ENCODE measurements at regions not wholly inside any gene's neighbourhood (a gene's known extent, or its start where the extent isn't known, plus 50 kb on each side); places are given as distances from the start of the nearest gene placed in this dataset.

DNA sequence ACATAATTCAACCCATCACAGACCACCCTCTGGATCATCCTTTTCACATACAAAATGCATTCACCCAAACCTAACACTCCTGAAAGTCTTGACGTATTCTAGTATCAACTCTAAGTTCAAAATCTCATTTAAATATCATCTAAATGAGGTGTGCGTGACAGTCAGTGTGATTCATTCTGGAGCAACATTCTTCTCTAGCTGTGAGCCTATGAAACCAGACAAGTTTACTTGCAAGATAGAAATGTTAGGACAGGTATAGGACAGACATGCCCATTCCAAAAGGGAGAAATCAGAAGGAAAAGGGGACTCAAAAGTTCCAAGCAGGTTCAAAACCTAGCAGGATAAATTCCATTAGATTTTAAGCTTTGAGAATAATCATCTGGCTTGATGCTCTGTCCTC is 329.7 kb downstream of the CD83 start:
- Histone ChIP-seq H3K27ac (no peak overlapping the region), H2AFZ (no peak overlapping the region), H3K9me3 (ENCODE audit: low read depth) (no peaks in the 10 kb centered on the region), H3K36me3 (replicated peaks; ENCODE audit: insufficient read depth, low read depth) (no peaks in the 10 kb centered on the region), H3K4me3 (no peak overlapping the region), H3K4me2 (no peak overlapping the region), H3K27me3 (no peaks in the 10 kb centered on the region), H3K9me2 (replicated peaks; ENCODE audit: insufficient read depth) (no peaks in the 10 kb centered on the region), H3K4me1 (ENCODE audit: insufficient read depth) (peaks cover 8% of the 10 kb centered on the region), H4K20me1 (ENCODE audit: insufficient read depth, poor library complexity, severe bottlenecking) (no peaks in the 10 kb centered on the region), H3K79me2 (no peaks in the 10 kb centered on the region)
- WGBS (ENCODE audit: low lambda C conversion rate, missing lambda C conversion rate), result 96% methylated on average over 2 of the region's 2 CpGs
- TF ChIP-seq, protein P1, sequence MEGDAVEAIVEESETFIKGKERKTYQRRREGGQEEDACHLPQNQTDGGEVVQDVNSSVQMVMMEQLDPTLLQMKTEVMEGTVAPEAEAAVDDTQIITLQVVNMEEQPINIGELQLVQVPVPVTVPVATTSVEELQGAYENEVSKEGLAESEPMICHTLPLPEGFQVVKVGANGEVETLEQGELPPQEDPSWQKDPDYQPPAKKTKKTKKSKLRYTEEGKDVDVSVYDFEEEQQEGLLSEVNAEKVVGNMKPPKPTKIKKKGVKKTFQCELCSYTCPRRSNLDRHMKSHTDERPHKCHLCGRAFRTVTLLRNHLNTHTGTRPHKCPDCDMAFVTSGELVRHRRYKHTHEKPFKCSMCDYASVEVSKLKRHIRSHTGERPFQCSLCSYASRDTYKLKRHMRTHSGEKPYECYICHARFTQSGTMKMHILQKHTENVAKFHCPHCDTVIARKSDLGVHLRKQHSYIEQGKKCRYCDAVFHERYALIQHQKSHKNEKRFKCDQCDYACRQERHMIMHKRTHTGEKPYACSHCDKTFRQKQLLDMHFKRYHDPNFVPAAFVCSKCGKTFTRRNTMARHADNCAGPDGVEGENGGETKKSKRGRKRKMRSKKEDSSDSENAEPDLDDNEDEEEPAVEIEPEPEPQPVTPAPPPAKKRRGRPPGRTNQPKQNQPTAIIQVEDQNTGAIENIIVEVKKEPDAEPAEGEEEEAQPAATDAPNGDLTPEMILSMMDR (IDR thresholded peaks at IDR 0.05; ENCODE audit: poor library complexity), result no peak
- TF ChIP-seq EZH2phosphoT487 (IDR thresholded peaks at IDR 0.05; ENCODE audit: low read depth, severe bottlenecking, unreplicated experiment), result no peak
- TF ChIP-seq EZH2 (IDR thresholded peaks at IDR 0.05; ENCODE audit: borderline replicate concordance), result no peak
- DNase-seq (ENCODE audit: low spot score), result no peak

DNA sequence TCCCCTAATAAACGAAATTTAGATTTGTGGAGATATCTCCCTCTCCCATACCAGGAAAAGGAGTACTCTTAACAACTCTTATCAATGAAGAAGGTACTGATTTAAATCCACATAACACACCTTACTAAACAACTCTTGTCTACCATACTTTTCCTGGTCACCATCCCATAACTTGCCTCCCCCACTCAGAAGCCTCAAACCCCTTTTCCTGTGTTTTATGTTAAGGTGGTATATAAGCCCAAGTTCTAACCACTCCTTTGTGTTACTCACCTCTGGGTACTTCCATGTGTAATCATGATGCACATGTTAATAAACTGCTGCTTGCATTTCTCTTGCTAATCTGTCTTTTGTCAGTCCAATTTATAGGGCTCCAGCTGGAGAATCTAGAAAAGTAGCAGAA is 330.7 kb downstream of the CD83 start:
- 89% methylated on average over 1 of the region's 1 CpG for WGBS (ENCODE audit: low lambda C conversion rate, missing lambda C conversion rate)
- Histone ChIP-seq H3K4me2 (no peak overlapping the region), H2AFZ (no peak overlapping the region), H4K20me1 (ENCODE audit: insufficient read depth, poor library complexity, severe bottlenecking) (no peaks in the 10 kb centered on the region), H3K27ac (no peak overlapping the region), H3K79me2 (no peaks in the 10 kb centered on the region), H3K4me1 (ENCODE audit: insufficient read depth) (peaks cover 8% of the 10 kb centered on the region), H3K9me2 (replicated peaks; ENCODE audit: insufficient read depth) (no peaks in the 10 kb centered on the region), H3K36me3 (replicated peaks; ENCODE audit: insufficient read depth, low read depth) (no peaks in the 10 kb centered on the region), H3K4me3 (no peak overlapping the region), H3K27me3 (no peaks in the 10 kb centered on the region), H3K9me3 (ENCODE audit: low read depth) (no peaks in the 10 kb centered on the region)
- DNase-seq (ENCODE audit: low spot score), result no peak
- no peak for TF ChIP-seq EZH2 (IDR thresholded peaks at IDR 0.05; ENCODE audit: borderline replicate concordance)
- TF ChIP-seq, protein P1 (IDR thresholded peaks at IDR 0.05; ENCODE audit: poor library complexity), result no peak
- no peak for TF ChIP-seq EZH2phosphoT487 (IDR thresholded peaks at IDR 0.05; ENCODE audit: low read depth, severe bottlenecking, unreplicated experiment)

DNA sequence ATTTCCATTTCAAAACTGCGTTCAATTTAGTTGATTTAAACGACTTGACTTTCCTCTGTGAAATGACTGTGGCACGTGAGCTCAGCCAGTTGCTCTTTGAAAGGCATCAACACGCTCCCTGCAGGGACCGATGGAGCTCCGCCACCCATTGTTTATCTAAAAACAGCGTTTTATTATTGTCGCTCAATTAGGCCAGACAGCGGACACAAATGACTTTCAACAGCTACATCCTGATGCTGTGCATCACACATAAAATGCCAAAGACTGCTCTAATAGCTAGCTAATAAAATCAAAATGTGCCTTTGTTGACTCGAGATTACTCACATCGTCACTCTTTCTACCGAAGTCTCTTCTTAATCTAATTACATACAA is 332.5 kb downstream of the CD83 start:
- H3K79me2 ChIP-seq, result no peaks in the 10 kb centered on the region
- WGBS (ENCODE audit: low lambda C conversion rate, missing lambda C conversion rate), result 43% methylated on average over 12 of the region's 12 CpGs
- H3K9me3 ChIP-seq (ENCODE audit: low read depth), result no peaks in the 10 kb centered on the region
- DNase-seq (ENCODE audit: low spot score), result no peak
- TF ChIP-seq EZH2phosphoT487 (IDR thresholded peaks at IDR 0.05; ENCODE audit: low read depth, severe bottlenecking, unreplicated experiment), result no peak
- TF ChIP-seq, protein P1 (IDR thresholded peaks at IDR 0.05; ENCODE audit: poor library complexity), result no peak
- TF ChIP-seq EZH2 (IDR thresholded peaks at IDR 0.05; ENCODE audit: borderline replicate concordance), result no peak
- H3K27ac ChIP-seq, result no peak overlapping the region
- peaks cover 8% of the 10 kb centered on the region for H3K4me1 ChIP-seq (ENCODE audit: insufficient read depth)
- H3K27me3 ChIP-seq, result no peaks in the 10 kb centered on the region
- H3K4me3 ChIP-seq, result no peak overlapping the region
- H2AFZ ChIP-seq, result no peak overlapping the region
- H4K20me1 ChIP-seq (ENCODE audit: insufficient read depth, poor library complexity, severe bottlenecking), result no peaks in the 10 kb centered on the region
- peak overlapping the region; percentile 52 for H3K4me2 ChIP-seq
- H3K36me3 ChIP-seq (replicated peaks; ENCODE audit: insufficient read depth, low read depth), result no peaks in the 10 kb centered on the region
- no peaks in the 10 kb centered on the region for H3K9me2 ChIP-seq (replicated peaks; ENCODE audit: insufficient read depth)

DNA sequence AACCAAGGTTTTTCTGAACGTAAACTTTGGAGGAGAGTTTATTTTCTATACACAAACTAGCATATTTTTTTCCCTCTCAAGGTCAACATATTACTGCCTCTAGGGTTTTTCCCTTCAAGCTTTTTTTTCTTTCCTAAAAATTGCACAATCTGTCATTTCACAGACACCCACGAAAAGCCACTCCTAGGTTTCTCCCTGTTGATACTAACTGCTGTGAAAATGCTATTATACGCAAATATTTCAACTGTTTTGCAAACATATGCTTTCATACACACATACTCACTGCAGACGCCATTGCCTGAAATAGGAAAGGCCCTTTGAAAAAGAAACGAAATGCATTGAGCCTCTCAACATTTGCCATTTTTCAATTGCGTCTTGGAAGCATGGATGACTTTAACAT is 333.0 kb downstream of the CD83 start:
- Histone ChIP-seq H3K4me1 (ENCODE audit: insufficient read depth) (peaks cover 8% of the 10 kb centered on the region), H3K27ac (no peak overlapping the region), H4K20me1 (ENCODE audit: insufficient read depth, poor library complexity, severe bottlenecking) (no peaks in the 10 kb centered on the region), H3K4me2 (no peak overlapping the region), H2AFZ (no peak overlapping the region), H3K9me2 (replicated peaks; ENCODE audit: insufficient read depth) (no peaks in the 10 kb centered on the region), H3K4me3 (no peak overlapping the region), H3K36me3 (replicated peaks; ENCODE audit: insufficient read depth, low read depth) (no peaks in the 10 kb centered on the region), H3K79me2 (no peaks in the 10 kb centered on the region), H3K9me3 (ENCODE audit: low read depth) (no peaks in the 10 kb centered on the region), H3K27me3 (no peaks in the 10 kb centered on the region)
- DNase-seq (ENCODE audit: low spot score), result no peak
- TF ChIP-seq, protein P1 (IDR thresholded peaks at IDR 0.05; ENCODE audit: poor library complexity), result no peak
- TF ChIP-seq EZH2phosphoT487 (IDR thresholded peaks at IDR 0.05; ENCODE audit: low read depth, severe bottlenecking, unreplicated experiment) (no peak), EZH2 (IDR thresholded peaks at IDR 0.05; ENCODE audit: borderline replicate concordance) (no peak)
- 76% methylated on average over 6 of the region's 6 CpGs for WGBS (ENCODE audit: low lambda C conversion rate, missing lambda C conversion rate)
